ENCODE measurements at regions not wholly inside any gene's neighbourhood (a gene's known extent, or its start where the extent isn't known, plus 50 kb on each side); places are given as distances from the start of the nearest gene placed in this dataset.

DNA sequence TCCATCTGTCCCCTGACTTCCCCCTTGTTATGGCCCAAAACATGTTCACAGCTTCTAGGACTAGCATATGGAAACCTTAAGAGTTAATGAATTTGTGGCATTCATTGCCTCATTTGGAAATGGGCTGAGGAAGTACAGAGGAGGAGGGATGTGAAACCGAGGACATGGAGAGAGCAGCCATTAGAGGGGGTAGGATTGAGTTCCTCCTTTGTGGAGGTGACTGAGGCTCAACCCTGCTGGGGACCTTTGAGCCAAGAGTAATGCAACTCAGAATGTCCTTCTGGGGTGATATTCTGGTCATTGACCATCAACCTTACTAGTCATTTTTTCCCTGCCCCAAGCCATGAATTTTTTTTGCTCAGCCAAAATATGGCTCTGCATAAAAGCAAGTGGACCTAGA is 109.4 kb downstream of the ZNF518B start:
- POLR2A ChIA-PET = no interaction called here
- Histone ChIP-seq H3K36me3 (ENCODE audit: control insufficient read depth, insufficient read depth, low read length) (no peaks in the 10 kb centered on the region), H3K4me3 (ENCODE audit: low read depth, low read length) (no peak overlapping the region), H3K27me3 (ENCODE audit: control insufficient read depth, insufficient read depth, low read length) (no peaks in the 10 kb centered on the region)
- CTCF ChIA-PET = interaction anchor here (1.1 kb wide), 1 partner anchor 11 kb away, joined by 3 read pairs; no protein-coding TSS in a partner anchor
- TF ChIP-seq, protein P1, sequence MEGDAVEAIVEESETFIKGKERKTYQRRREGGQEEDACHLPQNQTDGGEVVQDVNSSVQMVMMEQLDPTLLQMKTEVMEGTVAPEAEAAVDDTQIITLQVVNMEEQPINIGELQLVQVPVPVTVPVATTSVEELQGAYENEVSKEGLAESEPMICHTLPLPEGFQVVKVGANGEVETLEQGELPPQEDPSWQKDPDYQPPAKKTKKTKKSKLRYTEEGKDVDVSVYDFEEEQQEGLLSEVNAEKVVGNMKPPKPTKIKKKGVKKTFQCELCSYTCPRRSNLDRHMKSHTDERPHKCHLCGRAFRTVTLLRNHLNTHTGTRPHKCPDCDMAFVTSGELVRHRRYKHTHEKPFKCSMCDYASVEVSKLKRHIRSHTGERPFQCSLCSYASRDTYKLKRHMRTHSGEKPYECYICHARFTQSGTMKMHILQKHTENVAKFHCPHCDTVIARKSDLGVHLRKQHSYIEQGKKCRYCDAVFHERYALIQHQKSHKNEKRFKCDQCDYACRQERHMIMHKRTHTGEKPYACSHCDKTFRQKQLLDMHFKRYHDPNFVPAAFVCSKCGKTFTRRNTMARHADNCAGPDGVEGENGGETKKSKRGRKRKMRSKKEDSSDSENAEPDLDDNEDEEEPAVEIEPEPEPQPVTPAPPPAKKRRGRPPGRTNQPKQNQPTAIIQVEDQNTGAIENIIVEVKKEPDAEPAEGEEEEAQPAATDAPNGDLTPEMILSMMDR (IDR thresholded peaks at IDR 0.05; ENCODE audit: insufficient read depth, low read depth, low read length) = no peak
- no peak for DNase-seq (ENCODE audit: low read depth)

DNA sequence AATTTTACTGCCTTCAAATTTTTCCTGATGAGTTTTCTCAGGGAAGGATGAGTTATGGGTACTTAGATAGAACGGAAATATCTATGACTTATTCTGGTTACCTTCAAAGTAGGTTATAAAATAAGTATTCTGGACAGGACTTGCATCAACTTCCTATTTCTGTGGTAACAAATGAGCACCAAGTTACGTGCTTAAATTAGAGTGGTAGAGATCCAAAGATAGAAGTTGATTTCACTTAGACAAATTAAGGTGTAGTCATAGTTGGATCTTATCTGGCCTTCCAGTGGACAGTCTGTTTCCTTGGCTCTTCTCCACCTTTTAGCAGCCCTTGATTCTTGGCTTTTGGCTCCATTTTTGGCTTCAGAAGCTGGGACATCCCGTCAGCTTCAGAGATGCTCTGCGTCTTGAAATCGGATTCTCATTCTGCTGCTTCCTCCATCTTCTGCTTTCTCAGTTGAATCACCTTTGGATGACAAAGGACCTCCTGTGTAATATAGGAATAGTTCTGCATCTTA is 109.9 kb downstream of the ZNF518B start:
- Histone ChIP-seq H3K27me3 (ENCODE audit: control insufficient read depth, insufficient read depth, low read length) (no peaks in the 10 kb centered on the region), H3K4me3 (ENCODE audit: low read depth, low read length) (no peak overlapping the region), H3K36me3 (ENCODE audit: control insufficient read depth, insufficient read depth, low read length) (no peaks in the 10 kb centered on the region)
- CTCF ChIA-PET = interaction anchor here (1.1 kb wide), 1 partner anchor 11 kb away, joined by 3 read pairs; no protein-coding TSS in a partner anchor
- TF ChIP-seq, protein P1 (IDR thresholded peaks at IDR 0.05; ENCODE audit: insufficient read depth, low read depth, low read length) = no peak
- POLR2A ChIA-PET = no interaction called here
- no peak for DNase-seq (ENCODE audit: low read depth)

DNA sequence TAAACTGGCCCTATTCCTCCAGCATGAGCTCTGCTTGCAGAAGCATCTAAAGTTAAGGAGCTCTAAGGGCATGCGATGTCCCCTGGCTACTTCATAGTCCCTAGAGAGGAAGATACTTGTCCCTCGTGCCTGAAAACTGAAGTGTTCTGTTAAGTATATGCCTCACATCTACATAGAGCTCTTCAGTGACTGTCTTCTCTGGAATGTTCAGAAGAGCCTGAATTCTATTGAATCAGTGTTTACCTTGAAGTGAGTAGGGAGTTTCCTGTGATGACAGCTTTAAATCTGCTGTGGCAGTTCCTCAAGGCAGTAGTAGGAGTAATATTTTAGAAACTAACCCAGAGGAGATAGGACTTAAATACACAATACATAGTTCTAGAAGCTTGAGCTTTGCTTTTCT is 111.2 kb downstream of the ZNF518B start:
- peak; percentile 4 for DNase-seq (ENCODE audit: low read depth)

DNA sequence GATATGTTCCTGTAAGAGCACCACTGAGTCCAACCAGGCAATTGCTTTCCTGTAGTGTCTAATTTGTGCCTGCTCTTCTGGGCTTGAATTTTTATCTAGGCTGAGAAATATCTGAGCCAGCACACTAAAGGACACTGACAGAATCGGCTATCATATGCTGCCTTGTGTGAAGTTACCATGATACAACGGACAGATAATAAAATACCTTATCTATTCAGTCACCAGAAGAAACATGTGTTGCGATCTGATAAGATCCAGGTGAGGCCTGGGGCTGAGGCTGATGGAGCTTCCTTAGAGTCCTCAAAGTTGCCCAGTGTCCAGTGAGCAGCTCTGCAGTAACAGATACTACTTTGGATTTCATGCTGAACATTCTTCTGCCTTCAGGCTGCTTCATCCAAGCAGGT is 111.8 kb downstream of the ZNF518B start:
- ChIA-PET CTCF (interaction anchor here (1.3 to 1.7 kb wide), 2 partner anchors 10 to 184 kb away, joined by 3 to 5 read pairs; no protein-coding TSS in a partner anchor), POLR2A (interaction anchor here (1.0 kb wide), 1 partner anchor 228 kb away, joined by 3 read pairs; no protein-coding TSS in a partner anchor)
- TF ChIP-seq, protein P1 (IDR thresholded peaks at IDR 0.05; ENCODE audit: insufficient read depth, low read depth, low read length) = no peak
- H3K4me3 ChIP-seq (ENCODE audit: low read depth, low read length) = no peak overlapping the region
- DNase-seq (ENCODE audit: low read depth) = no peak
- H3K36me3 ChIP-seq (ENCODE audit: control insufficient read depth, insufficient read depth, low read length) = no peaks in the 10 kb centered on the region
- no peaks in the 10 kb centered on the region for H3K27me3 ChIP-seq (ENCODE audit: control insufficient read depth, insufficient read depth, low read length)

More for the DNA sequence above, 111.2 kb downstream of the ZNF518B start:
- Histone ChIP-seq H3K27me3 (ENCODE audit: control insufficient read depth, insufficient read depth, low read length) (no peaks in the 10 kb centered on the region), H3K4me3 (ENCODE audit: low read depth, low read length) (no peak overlapping the region), H3K36me3 (ENCODE audit: control insufficient read depth, insufficient read depth, low read length) (no peaks in the 10 kb centered on the region)
- ChIA-PET CTCF (interaction anchor here (1.3 to 1.7 kb wide), 3 partner anchors 9 to 185 kb away, joined by 3 to 5 read pairs (median 4); no protein-coding TSS in a partner anchor), POLR2A (interaction anchor here (1.0 kb wide), 1 partner anchor 228 kb away, joined by 3 read pairs; no protein-coding TSS in a partner anchor)
- TF ChIP-seq, protein P1 (IDR thresholded peaks at IDR 0.05; ENCODE audit: insufficient read depth, low read depth, low read length) = no peak

DNA sequence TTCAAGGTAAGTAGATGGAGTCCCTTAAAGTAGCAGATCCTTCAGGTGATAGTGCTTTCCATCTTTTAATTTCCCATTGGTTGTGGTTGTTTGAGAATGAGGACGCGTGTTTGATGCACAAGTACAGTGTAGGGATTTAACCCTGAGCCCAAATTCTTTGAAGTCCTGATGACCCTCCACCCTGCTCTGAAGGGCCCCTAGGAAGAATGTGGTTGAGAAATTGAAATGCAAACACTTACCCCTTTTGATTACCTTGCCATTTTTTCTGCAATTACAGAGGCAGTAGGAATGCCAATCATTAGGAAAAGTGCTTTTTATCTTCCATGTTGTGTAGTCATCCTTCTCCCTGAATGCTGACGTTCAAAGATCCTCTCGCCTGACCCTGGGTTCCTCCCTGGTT is 112.4 kb downstream of the ZNF518B start:
- ChIA-PET CTCF (interaction anchor here (1.7 kb wide), 1 partner anchor 10 kb away, joined by 5 read pairs; no protein-coding TSS in a partner anchor), POLR2A (no interaction called here)
- Histone ChIP-seq H3K27me3 (ENCODE audit: control insufficient read depth, insufficient read depth, low read length) (no peaks in the 10 kb centered on the region), H3K4me3 (ENCODE audit: low read depth, low read length) (no peak overlapping the region), H3K36me3 (ENCODE audit: control insufficient read depth, insufficient read depth, low read length) (no peaks in the 10 kb centered on the region)
- TF ChIP-seq, protein P1 (IDR thresholded peaks at IDR 0.05; ENCODE audit: insufficient read depth, low read depth, low read length) = no peak
- DNase-seq (ENCODE audit: low read depth) = no peak
